SIG-M5 treated with dmso at 0.1 percent for 504 hours (cell line): ENCODE measurements at regions not wholly inside any gene's neighbourhood (a gene's known extent, or its start where the extent isn't known, plus 50 kb on each side); places are given as distances from the start of the nearest gene placed in this dataset.

Experiments used
- DNase-seq: peaks from one replicate; lab custom pipeline; 2025; ENCODE audit not compliant: unreplicated experiment; lab: John Stamatoyannopoulos, UW

DNA sequence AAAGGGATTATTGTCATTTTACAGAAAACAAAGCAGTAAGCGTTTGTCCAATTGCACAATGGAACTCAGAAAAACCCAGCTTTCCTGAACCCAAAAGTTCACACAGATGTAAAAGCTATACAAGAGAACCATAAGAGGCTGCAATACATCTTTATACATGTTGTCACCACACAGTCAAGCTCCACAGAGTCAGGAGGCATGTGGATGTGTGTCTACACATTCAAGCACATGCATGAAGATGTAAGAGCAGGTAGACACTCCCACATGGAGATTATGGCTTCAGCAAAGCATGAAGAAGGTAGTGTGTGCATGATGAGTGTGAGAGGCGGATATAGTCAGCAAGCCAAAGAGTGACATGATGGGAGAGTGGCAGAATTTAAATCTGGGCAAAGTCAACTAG is 124.7 kb upstream of the THBS1 start:
- DNase-seq: no peak

DNA sequence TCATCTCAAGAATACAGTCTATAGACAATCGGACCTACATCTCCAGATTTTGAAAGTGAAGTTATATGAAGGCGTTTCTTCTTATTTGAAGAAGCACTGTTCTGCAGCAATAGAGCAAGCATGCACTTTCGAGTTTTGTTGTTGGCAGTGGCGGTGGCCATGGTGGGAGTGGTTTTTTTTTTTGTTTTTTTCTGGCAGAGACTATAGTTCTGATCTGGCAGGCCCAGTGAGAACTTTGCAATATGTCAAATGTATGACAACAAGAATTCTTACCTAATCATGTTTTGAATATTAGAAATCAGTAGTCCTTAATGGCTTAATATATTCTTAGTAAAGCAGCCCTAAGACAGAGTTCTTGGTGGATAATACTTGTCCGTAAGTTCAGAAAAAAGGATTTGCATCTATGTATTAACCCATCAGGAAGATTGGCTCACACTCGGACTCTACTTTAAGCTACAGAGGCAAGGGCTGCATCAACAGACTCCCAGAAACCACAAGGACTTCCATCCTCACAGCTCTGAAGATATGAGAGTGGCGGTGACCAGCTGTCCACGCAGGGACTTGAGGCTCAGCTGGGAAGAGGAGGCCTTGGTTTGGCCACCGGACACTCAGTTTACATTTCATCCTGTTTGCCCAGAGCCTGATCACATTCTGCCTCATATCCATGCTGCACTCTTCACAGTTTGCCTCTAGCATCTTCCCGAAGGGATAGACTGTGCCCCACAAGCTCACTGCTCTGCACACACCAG is 124.1 kb upstream of the THBS1 start:
- no peak for DNase-seq

DNA sequence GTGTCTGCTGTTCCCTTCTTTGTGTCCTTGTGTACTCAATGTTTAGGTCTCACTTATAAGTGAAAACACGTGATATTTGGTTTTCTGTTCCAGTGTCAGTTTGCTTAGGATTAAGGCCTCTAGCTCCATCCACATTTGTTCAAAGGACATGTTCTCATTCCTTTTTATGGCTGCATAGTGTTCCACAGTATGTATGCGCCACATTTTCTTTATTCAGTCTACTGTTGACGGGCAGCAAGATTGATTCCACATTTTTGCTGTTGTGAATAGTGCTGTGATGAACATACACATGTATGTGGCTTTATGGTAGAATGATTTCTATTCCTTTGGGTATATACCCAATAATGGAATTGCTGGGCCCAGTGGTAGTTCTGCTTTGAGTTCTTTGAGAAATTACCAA is 122.7 kb upstream of the THBS1 start:
- no peak for DNase-seq

DNA sequence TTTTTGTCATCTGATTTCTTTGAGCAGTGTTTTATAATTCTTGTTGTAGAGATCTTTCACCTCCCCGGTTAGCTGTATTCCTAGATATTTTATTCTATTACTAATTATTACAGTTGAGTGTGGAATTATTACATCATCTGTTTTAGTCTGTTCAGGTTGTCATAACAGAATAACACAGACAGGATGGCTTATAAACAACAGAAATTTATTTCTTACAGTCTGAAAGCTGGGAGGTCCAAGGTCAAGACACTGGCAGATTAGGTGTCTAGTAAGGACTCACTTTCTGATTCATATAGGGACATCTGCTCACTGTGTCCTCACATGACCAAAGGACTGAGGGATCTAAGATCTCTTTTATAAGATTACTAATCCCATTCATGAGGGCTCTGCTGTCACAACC is 121.3 kb upstream of the THBS1 start:
- no peak for DNase-seq

DNA sequence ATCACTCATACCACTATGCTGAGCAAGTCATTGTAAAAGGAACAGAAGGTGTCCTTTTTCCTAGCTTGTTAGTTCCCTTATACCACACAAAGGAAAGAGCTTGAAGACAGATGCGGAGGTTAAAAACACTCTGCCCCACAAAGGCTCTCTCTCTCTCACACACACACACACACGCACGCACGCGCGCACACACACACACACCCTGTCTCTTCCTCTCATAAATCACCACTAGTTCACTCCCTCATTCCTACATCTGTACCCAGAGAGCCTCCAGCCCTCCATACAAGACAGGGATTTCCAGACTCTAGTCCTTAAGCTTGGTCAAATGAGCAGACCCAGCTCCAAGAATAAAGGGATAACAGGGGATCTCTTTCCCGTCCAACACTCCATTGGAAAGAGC is 120.1 kb upstream of the THBS1 start:
- DNase-seq: no peak

DNA sequence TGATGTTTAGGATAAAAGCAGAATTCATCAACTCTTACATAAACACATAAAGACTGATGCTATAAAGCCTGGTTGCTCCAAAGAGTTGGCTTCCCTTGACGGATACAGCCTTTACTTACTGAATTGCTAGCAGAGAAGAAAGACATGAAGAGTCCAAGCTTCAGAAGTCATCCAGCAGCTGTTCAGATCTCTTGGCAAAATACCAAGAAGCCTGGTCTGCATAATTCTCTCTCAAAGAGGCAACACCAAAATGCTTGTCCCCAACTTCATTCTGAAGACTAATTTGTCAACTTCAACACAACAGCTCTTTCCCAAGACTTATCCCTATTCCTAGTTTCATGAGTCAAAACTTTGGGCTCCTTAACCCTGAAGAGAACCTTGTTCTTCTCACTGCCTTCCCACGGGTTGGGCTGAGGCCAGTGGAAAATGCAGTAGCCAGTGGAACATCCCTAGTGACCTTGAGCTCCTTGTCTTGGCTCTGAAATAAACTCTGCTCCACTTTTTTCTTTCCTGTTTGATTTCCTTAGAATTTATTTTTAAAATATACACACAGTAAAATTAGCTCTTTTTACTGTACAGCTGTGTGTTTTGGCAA is 119.2 kb upstream of the THBS1 start:
- no peak for DNase-seq

DNA sequence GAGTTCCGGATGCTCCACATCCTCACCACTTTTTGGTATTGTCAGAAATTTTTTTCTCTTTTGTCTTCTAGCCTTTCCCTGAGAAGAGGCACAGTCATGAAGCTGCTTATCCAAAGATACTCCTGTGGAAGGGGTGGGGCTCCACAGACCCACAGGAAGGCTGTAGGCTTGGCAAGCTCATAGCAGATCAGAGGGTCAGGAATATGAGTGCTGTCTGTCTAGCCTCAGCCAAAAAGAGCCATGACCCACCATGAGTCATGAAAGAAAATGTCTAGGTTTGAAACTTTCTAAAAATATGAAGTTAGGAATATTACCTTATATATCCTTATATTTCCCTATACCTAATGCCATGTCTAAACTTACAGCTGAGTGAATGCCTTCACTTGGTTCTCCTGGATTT is 118.2 kb upstream of the THBS1 start:
- DNase-seq: no peak

DNA sequence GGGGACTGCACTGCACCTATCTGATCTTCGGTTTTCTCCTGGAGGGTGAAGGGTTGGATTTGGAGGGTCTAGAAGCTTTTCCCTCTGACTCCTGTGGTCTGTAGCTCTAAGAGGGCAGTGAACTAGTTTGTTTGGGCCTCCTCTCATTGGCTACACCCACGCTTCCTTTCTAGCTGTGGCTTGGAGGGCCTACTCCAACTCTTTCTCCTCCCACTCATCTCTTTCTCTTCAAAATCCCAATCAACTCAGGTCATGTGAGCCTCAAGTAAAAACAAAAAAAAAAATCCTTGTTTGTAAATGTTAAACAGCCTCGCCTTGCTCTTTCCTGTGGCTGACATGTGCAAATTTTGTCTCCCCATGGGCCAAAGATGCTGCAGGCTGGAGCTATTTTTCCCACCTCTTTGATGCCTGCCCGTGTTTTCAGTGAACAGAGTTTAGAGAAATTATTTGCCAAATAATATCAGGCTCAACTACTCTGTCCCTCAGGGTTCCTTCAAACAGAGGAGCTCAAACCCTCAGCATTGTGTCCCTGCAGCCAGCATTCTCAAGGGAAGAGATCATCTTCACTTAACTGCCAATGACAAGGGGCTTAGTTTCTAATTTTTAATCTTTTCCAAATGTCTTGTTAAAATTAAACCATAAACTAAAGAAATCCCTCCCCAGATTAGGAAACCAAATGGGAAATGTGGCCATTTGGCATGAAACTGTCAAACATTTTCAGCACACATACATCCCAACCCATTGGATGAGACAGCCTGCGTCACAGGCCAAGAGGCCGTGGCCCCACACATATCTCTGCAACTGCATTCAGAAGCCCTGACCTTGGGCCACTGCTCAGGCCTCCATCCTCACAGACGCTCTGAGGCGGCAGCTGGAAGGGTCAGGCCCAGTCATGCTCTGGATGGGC is 114.8 kb upstream of the THBS1 start:
- DNase-seq: no peak

DNA sequence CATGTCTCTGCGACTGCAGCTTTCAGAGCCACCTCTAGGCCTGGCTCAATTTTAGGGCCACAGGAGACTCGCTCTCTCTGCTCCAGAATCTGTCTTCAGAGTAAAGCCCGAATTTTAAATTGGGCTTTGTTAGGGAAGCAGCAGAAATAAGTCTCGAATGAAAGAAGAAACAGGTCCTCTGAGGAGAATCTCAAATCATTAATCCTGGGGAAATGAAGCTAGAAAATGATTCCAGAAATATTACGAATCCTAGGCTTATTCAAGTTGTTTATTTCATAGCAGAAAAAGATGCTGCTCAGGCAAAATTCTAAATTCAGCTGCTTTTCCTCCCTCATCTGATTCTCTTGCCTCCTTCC is 114.2 kb upstream of the THBS1 start:
- no peak for DNase-seq

DNA sequence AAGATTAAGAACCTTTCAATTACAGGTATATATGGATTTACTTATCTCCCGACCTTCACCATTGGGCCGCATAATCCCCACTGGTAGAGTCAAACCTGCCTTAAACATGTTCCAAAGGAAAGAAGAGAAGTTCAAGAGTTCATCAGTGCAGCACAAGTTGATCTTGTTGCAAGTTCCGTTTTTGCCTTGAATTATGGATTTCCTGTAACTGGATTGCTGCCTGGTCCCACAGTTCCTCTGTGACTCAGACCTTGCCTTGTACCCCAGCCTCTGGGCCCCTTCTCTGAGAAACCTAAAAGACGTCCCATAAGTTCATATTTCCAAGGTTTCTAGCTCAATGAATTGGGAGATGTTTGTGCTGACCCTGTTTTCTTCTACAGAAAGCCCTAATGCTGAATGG is 112.5 kb upstream of the THBS1 start:
- peak; percentile 94 for DNase-seq

DNA sequence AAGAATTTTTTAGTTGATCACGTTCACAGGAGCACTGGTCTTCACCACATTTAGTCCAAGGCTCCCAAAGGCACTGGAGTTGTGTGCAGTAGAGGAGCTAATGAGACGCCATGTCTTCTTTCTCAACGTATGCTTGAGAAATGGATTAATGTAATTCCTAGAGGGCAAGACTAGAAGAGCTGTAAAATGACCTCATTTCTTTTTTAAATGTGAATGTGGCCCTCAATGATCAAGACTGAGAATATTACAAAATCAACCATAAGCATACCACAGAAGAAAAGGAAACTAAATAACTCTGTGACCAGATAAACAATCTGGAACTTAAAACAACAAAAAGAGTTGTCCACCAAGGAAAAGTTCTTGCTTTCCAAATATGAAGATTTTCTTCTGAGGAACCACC is 112.1 kb upstream of the THBS1 start:
- DNase-seq: peak; percentile 45

DNA sequence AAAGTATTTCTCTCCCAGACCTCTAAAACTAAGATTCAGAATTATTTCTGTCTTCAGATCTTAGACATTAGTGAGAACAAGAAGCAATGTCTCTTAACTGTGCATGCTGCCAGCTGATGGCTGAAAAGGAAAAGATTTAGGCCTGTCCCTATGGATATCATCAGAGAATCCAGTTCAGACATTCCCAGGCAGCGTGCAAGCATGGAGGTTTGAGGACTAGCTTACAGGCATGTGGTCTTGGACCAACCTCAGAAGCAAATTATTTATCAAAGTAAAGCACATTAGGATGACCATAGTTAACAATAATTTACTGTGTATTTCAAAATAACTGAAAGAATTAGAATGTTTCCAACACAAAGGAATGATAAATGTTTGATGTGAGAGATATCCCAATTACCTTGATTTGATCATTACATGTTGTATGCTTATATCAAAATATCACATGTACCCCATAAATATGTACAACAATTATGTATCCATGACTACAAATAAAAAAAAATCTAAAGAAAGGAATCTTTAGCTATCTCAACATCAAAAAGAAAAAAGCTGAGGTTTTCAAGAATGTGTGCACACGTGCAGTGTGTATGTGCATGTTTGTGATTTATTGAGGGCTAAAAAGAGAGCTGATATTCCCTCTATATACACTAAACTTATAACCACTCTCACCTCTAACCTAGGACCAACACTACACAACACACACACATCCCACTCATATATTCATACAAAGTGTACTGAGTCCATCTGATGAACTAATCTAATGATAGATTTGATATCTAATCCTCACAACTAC is 108.9 kb upstream of the THBS1 start:
- no peak for DNase-seq

DNA sequence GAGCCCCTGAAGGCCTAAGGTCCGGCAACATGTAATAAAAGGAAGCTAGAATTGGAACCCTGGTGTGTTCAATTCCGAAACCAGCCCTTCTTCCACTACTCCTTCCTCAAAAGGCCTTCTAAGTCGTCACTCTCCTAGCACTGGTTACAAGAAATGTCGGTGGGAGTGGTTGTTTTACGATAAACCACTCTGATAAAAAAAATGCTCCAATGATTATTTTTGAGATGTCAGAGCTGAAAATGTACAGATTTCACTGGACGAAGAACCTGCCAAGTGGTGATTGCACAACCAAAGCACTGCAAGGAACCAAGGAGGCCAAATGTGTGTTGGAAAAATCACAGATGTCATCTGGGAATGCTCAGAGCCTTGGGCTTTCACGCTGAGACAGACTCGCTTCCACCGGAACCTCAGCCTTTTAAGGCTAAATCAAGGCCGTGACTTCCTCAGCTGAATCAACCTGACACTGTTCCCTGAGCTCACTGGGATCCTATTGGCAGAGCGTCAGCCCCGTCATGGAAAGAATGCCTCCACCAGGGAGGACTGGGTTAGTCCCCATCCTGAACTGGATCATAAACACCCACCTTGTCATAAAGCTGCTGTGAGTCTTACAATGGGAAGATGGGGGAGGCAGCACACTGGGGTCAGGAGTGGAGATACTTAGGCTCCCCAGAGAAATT is 108.1 kb upstream of the THBS1 start:
- DNase-seq: no peak

DNA sequence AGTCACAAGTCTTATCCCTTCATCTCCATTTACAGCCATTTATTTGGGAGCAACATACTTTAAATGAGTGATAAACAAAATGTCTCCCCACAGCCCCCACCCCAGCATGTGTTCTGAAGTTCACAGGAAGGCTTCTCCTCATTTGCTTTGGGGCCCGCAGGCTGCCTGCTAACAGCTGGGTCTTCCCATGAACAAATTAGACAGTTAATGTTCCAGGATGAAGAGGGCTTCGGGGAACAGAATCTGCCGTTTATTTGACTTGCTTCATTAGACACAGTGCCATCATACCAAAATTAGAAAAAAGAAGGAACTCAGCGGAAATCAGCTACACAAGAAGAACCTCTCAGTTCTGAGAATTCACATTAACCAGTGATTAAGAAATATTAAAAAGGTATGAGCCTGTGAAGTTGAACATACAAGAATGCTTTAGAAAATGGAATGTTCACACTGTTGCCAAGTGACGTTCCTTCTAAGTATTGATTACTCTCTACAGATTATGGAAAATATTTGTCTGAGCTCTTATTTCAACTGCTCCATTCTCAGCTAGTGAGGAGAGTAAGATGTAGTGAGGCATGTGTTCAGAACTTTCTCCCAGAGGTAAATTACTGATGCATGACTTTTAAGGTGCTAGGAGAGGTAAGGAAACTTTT is 107.5 kb upstream of the THBS1 start:
- no peak for DNase-seq

DNA sequence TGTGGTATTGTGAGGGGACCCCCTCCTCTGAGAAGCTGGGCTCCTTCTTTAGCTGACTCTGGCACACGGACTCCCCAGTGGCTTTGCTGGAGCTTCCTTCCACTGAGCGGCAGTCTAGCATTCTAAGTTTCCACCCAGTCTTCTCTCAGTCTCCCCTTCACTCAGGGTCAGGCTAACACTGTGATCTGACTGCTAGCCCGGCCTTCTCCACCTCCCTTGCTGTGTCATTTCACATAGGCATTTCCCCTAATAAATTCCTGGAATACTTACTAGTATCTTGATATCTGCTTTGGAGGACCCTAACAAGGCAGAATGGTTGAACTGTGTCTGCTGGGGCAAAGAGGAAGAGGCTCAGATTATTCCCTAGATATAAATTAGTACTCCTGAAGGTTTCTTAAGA is 106.2 kb upstream of the THBS1 start:
- no peak for DNase-seq

DNA sequence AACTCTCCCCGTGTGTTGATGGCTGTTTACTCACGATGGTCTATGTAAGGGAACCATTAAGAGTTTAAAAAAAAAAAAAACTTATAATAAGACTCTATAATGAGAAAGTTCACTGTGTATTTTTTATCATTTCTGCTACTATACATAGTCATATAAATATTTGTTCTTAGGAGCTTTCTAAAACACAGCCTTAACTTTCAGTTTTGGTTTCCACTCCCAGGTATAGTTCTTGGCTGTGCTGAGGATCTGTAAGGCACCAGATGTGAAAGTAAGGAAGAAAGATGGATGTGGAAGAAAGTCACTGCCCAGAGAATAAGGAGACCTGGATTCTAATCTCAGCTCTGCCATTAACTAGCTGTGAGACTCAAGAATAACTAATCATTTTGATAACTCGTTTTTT is 101.9 kb upstream of the THBS1 start:
- DNase-seq: no peak

DNA sequence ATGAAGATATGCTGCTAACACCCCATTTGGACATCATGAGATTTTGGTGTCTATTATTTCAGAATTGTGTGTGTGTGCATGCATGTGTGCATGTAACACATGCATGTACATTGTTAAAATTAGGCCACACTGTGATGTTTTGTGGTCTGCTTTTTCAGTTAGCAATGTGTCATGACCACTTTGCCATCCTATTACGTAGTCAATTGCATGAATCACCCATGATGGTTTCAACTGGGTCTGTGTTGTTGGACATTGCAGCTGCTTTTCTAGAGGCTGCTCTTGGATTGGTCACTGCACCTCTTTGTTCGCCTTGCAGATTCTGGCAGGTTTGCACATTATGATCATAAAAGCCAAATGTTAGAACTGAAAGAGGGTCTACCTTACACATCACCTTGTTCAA is 101.0 kb upstream of the THBS1 start:
- no peak for DNase-seq

DNA sequence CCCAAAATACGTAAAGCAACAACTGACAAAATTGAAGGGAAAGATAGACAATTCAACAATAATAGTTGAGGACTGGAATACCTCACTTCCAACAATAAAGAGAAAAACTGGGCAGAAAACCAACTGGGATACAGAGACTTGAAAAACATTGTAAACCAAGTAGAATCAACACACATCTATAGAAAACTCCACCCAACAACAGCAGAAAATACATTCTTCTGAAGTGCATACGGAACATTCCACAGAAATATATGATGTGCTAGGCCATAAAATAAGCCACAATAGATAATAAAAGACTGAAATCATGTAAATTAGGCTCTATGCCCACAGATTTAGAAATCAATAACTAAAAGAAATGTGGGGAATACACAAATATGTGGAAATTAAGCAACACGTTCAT is 98.4 kb upstream of the THBS1 start:
- DNase-seq: no peak

DNA sequence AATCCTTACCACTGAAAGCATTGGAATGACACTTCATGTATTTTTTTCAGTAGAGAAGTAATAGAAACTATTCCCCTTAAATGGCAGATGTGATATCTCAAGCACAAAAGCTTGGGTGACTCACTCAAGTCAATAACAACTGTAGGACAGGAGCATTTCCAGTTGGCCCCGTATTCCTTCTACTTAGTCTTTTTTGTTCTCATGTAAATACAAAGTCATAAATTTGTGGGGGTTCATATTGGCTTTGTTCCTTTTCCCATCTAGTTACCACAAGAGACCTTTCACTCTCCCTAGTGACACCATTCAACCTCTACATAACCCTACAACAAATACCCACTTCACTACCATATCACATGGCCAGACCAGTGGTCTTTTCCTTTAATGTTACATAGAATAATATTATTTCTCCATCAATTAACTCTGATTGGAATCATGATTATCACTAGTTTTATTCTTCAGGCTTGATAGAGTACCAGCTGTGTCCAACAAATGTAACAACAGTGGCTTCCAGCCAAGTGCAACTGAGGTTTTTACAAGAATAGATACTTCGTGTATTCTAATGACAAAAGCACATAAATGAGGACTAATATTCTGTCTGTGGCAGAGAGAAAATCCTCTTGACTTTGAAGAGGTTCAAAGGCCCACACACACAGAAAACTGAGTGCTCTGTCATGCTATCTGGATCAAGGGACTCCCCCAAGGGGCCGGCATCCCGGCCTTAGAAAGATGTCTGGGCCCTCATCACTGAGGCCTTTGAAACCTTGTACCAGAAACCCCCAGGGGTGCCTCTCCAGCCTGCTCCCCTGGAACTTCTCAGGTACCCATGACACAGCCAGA is 94.0 kb upstream of the THBS1 start:
- DNase-seq: no peak

DNA sequence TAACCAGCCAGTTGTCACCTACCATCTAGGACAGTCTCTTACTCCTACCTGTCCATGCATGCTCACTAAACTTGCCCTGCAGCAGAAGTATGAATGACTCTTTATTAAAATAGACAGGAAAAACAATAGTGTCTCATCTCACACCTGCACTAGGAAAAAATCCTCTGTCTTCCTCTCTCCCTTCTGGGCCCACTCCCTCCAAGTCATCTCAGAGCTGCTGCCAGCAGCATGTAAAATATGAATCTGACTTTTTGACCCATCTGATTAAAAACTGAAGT is 93.5 kb upstream of the THBS1 start:
- DNase-seq: no peak
